GM21576 (cell line): ENCODE measurements at regions not wholly inside any gene's neighbourhood (a gene's known extent, or its start where the extent isn't known, plus 50 kb on each side); places are given as distances from the start of the nearest gene placed in this dataset.
"Not testable (repeated sequence)": the region's sequence is repeated elsewhere in the genome, so short reads cannot be mapped to it uniquely, and the experiment has no call there.

Source experiments
- ATAC-seq: cut with Tn5 transposase; IDR thresholded peaks from one replicate; pipeline ENCODE4 v1.9.1; 2021; ENCODE audit warnings: mild to moderate bottlenecking, moderate library complexity; ENCODE audit not compliant: unreplicated experiment

DNA sequence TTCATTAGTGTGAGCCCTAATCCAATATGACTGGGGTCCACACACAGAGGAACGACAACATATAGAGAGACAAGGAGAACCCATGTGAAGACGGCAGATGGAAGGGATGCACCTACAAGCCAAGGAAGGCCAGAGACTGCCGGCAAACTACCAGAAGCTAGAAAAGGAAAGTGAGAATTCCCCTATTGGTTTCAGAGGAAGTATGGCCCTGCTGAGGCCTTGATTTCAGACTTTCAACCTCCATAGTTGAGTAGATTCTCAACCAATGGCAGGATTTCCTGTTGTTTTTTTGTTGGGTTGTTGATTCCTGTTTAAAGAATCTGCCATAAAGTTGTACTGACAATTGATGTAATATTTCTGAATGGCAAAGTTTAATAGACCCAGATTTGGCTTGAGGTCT, 241.5 kb downstream of the SATB2 start:
- peak; percentile 66 for ATAC-seq

DNA sequence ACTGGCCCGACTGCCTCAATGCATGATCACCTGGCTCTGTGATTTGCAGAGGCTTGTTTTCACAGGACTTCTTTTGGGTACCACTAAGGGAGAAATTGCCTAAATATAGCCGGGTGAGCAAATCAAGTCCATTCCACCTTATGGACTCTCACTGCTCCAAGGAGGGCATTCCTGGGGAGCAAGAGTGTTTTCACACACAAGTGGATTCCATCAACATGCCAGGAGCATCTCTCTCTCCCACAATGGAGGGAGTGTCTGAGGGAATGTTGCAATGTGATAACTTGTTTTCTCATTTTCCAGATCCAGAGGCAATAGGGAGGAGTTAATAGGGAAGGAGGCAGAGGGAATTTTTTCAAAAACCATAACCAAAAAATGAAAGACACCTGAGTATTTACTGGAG, 250.7 kb downstream of the SATB2 start:
- no peak for ATAC-seq

- no peak for ATAC-seq
Measured at GRCh38 chr2:199206536-199206935, 251.2 kb downstream of the SATB2 start.

- ATAC-seq: no peak
Measured at GRCh38 chr2:199202964-199203363, 254.8 kb downstream of the SATB2 start.

DNA sequence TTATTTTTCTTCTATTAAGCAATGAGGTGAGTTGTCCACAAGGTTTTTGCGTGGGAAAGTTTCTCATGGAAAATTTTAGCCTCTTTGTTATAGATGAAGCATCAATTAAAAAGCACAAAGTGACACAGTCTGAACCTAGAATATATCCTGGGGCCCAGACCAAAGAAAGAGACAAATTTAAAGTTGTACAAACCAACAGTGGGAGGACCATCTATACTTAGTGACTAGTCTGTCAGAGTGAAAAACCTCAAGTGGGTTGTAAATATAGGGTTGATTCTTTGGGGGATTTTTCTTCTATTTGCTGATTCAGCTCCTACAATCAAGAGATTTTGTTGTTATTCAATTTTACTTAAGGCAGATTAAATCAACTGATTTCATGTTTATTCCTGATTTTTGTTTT, 256.2 kb downstream of the SATB2 start:
- ATAC-seq: no peak

DNA sequence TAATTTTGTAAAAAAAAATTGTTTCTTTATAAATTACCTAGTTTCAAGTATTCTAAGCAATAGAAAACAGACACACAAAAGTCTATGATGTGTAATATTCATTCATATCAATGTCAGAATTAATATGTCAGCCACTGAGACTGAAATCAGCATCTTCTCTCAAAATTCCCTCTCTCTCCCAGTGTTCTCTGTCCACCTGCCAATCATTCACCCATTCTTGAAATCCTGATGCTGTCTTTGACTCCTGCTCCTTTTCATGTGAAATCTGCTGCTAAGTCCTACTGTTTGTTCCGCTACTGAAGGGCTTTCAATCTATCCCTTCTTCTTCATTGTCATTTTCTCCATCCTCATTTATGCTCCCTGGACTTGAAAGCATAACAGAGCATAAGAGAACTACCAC, 257.9 kb downstream of the SATB2 start:
- ATAC-seq: no peak

- no peak for ATAC-seq
Measured at GRCh38 chr2:199197448-199197847, 260.3 kb downstream of the SATB2 start.

DNA sequence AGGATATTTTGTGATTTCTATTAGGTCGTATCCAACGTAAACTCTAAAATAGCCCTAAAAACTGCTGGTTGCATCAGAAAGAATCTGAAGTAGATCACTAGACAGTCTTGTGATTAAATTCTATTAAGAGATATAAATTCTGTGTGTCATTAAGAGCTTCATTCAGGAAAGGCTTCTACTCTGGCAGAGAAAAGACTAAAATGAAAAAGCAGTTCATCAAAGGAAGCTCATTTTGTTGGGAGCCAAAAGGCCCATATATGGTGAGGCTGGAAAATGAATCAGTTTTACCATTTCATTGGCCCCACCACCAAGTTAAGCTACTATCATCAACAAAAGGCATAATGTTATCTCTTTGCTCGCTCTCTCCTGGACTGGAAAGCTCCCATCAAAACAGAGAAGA, 261.1 kb downstream of the SATB2 start:
- ATAC-seq: no peak

- ATAC-seq: no peak
Measured at GRCh38 chr2:199195927-199196502, 261.7 kb downstream of the SATB2 start.

DNA sequence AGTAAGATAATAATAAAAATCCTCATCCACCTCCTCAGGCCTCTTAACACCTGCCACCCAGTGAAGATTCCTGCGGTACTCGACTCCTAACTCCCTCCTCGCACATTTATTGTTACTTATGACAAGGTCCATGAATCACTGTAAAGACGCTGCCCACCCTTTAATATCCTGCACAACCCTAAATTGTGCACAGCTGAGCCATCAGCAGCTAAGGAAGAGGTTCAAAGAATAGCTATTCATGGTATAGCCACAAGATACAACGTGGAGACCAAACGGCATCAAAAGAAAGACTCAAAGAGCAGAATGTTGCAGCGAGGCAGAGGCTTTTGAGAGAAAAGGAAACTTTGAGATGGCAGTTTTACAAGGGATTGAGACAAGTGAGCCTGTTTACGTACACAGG, 266.3 kb downstream of the SATB2 start:
- no peak for ATAC-seq

DNA sequence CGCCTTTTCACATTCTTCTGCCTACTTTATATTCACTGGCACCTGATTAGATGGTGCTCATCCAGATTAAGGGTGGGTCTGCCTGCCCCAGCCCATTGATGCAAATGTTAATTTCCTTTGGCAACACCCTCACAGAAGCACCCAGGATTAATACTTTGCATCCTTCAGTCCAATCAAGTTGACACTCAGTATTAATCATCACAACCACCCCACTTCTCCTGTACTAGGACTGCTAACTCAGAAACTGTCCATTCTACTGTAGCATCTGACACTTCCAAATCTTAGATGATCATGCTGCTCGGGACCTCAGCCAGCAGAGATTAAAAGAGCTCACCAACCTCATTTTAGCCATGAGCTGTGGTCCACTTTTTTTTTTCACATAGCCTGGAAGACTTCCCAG, 268.5 kb downstream of the SATB2 start:
- ATAC-seq: no peak

DNA sequence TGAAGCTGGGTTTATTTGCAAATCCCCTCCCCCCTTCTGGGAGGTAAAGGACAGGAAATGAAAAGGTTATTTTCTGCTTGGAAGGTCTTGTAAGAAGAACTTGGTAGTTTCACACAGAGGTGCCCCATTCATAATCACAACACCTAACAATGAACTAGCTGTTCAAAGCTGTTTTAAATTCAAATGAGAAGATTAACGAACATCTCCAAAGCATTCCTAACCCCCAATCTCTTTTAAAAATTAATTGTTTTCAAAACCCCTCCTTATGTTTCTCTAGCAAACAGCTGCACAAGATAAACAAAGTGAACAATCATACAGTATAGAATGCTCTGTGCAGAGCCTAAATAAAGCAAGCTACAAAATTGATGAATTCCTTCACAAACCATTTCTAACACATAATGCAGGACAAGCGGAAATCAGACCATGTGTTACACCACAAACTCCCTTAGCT, 271.4 kb downstream of the SATB2 start:
- no peak for ATAC-seq

DNA sequence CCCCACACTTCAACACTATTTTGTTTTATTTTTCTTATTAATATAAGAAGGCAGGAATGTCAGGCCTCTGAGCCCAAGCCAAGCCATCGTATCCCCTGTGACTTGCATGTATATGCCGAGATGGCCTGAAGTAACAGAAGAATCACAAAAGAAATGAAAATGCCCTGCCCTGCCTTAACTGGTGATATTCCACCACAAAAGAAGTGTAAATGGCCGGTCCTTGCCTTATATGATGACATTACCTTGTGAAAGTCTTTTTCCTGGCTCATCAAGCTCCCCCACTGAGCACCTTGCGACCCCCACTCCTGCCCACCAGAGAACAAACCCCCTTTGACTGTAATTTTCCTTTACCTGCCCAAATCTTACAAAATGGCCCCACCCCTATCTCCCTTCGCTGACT, 272.6 kb downstream of the SATB2 start:
- not testable (repeated sequence) for ATAC-seq

GRCh38 chr2:199163613-199164458, 293.9 kb downstream of the SATB2 start:
- no peak for ATAC-seq

GRCh38 chr2:199160677-199161465, 296.9 kb downstream of the SATB2 start:
- no peak for ATAC-seq

DNA sequence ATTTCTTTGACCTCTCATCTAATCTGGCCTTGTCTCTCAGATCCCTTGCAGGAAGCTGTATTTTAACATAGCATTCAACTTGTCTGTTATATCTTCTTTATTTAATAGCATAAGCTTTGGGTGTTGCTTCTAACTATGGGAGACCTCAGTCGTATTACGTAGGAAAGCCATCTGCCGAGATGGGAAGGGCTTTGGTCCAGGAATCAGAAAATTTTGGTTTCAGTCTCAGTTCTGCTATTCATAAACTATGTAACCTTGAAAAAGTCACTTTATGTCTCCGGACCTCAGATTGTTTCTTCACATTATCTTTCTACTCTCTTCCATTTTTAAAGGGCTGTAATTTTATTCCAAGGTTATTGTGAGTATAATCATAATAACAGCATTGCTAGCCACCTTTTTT, 297.7 kb downstream of the SATB2 start:
- ATAC-seq: no peak

GRCh38 chr2:199148076-199148845, 309.5 kb downstream of the SATB2 start:
- no peak for ATAC-seq

DNA sequence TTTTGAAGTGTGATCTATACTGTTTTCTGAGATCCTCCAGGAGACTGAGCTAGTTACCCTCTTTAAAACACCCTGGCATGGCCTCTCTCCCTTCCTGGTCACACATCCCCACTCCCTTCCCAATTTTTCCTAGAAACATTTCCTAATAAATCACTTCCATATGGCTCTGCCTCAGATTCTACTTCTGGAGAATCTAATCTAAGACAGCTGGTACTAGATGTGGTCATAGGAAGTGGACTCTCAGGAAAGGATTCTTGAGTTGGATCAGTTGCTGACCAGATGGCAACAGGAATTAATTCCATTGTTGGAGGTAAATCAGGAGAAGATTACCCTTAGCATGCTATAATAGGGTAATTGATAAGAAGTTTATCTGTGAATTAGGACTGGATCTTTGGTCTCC, 310.5 kb downstream of the SATB2 start:
- ATAC-seq: no peak

DNA sequence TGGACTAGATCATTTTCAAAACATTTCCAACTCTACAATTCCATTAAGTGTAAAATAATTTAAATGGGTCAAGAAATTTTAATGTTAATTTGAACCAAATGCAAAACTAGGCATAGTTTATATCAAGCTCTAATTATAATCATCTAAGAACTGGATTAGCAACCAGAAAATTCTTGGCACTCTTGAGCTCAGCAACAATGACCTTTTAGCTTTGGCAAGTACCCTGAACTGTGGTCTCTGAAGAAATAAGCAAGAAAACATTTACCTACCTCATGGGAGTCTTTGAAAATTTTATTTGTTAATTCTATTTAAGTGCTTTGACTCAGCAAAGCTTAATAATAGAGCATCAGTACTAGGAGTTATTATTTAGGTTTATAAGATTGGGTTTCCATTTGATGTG, 313.2 kb downstream of the SATB2 start:
- no peak for ATAC-seq

DNA sequence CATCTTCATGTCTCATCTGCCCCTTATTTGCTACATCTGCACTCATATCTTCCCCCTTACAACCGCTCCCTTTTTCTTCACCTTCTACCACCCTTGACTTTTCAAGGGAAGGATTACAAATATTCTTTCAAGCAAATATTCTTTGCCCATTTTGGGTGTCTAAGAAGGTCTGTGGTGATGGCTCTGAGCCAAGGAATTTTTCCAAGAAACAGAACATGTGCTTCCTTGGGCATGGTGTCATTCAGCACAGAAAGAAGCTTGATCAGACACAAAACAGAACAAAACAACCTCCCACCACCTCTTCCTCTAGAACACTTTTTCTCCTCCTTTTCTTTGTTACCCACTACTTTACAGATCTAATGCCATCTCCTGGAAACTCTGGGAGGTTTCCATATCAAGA, 313.7 kb downstream of the SATB2 start:
- no peak for ATAC-seq

DNA sequence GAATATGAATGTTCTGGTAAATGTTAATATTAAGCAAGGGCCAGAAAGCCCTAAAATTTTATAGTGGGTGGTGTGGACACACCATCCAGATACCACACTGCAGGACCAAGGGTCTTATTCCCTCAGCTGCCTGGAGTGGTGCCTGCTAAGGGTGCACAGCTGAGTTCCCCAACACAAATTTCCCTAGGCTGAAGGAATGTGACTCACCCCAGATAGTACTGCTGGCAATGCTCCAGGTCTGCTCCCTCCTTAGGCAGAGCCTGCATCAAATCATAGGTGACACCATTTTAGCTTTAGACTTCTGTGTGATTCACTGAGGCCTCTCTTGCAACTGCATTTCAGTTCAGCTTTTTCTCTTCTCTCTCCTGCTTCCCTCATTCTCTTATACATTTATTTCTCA, 321.1 kb downstream of the SATB2 start:
- ATAC-seq: no peak
